ENCODE measurements at regions not wholly inside any gene's neighbourhood (a gene's known extent, or its start where the extent isn't known, plus 50 kb on each side); places are given as distances from the start of the nearest gene placed in this dataset.

DNA sequence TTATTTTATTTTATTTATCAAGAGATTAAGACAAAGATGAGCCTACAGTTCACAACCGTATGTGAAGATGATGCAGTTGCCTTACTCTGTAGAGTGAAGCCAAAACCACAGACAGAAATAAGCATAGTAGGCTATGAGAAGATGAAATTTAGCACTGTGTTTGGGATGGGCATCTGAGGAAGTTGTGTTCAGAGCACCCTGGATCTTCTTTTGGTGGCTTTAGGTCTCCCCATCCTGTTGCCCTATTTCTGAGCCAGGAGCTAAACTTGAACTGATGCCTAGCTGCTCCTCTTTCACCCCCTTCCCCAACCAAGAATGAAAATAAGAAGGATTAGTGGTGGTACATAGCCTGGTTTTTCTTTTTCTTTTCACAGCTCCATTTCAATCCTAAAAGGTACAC, 328.1 kb upstream of the TBL1XR1 start:
- H3K27ac Mint-ChIP-seq = no peak overlapping the region
- TF ChIP-seq CTCF (IDR thresholded peaks at IDR 0.05) = no peak
- peaks cover 45% of the 10 kb centered on the region for H3K9me3 Mint-ChIP-seq
- peaks cover 31% of the 10 kb centered on the region for H3K4me1 Mint-ChIP-seq
- no peak for DNase-seq
- H3K36me3 Mint-ChIP-seq (ENCODE audit: low read depth) = peaks cover 28% of the 10 kb centered on the region
- H3K4me3 Mint-ChIP-seq = no peak overlapping the region
- H3K27me3 Mint-ChIP-seq (ENCODE audit: low read depth, poor library complexity) = no peaks in the 10 kb centered on the region

DNA sequence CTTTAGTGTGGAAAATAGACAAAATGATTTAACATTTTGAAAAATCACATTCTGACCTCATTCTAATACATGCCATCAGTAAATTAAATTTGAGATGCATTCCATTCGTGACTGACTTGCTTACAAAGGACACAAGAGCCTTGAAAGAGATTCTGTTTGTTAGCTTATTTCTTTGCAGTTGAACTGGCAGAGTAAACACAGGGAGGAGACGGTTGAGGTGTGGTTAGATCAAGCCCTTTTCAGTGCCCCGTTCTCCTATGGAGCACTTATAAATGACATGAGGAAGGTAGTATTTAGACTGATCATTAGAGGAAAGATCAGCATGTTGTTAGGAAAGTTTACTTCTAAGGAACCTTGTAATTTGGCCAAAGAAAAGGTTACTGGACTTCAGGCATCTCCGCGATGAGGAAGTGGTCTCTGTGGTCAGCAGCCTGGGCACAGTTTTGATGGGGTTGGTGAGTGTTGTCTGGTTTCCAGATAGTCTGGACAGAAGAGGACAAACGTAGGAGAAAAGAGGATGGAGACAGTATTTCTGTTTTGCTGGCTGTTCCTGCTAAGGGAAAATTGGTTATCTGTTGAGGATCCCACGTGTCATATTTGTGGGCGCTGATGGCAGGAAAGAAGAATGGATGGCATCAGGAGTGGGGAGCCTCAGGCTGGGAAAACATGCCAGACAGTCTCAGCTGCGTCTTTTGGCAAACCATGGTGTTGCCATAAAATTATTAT, 328.9 kb upstream of the TBL1XR1 start:
- no peak for DNase-seq
- peaks cover 28% of the 10 kb centered on the region for H3K36me3 Mint-ChIP-seq (ENCODE audit: low read depth)
- H3K27ac Mint-ChIP-seq = no peak overlapping the region
- no peak overlapping the region for H3K4me3 Mint-ChIP-seq
- H3K4me1 Mint-ChIP-seq = peaks cover 39% of the 10 kb centered on the region
- TF ChIP-seq CTCF (IDR thresholded peaks at IDR 0.05) = no peak
- peaks cover 45% of the 10 kb centered on the region for H3K9me3 Mint-ChIP-seq
- H3K27me3 Mint-ChIP-seq (ENCODE audit: low read depth, poor library complexity) = no peaks in the 10 kb centered on the region

- DNase-seq = no peak
- peaks cover 29% of the 10 kb centered on the region for H3K4me1 Mint-ChIP-seq
Observed at GRCh38 chr3:177527182-177527581, 329.9 kb upstream of the TBL1XR1 start.

DNA sequence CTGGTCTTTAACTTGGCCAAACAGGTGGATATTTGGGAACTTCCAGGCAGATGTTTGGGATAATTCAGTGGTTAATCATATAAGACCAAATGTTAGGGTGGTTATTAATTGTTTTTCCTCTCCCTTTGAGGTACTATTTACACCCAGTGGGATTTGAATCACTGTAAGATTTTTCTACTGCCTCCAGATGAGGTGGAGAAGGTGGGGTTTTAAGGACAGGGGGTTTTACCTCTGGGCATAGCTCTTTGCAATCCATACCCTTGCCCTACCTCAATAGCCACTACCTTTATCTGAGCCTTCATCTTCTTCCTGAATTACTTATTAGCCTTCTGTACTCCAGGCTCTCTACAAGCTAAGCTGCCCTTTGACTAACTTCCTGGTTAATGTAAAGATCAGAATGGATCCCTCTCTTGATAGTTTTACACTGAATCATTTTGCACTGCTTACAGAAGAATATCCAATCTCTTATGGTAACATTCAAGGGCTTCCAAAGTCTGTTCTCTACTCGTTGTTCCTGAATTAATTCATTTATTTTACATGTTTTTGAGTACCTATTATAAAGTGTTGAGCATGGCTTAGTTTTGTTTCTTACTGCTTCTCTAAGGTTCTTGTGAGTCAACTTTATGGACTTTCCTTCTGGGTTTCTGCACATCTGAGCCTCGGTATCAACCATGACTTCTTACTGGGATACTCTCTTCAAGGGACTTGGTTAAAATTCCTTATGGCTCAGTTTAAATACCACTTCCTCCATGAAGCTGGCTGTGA, 331.2 kb upstream of the TBL1XR1 start:
- H3K27me3 Mint-ChIP-seq (ENCODE audit: low read depth, poor library complexity) = no peaks in the 10 kb centered on the region
- H3K36me3 Mint-ChIP-seq (ENCODE audit: low read depth) = peaks cover 28% of the 10 kb centered on the region
- no peak for DNase-seq
- no peak for TF ChIP-seq CTCF (IDR thresholded peaks at IDR 0.05)
- H3K4me3 Mint-ChIP-seq = no peak overlapping the region
- H3K27ac Mint-ChIP-seq = no peak overlapping the region
- peaks cover 45% of the 10 kb centered on the region for H3K9me3 Mint-ChIP-seq
- H3K4me1 Mint-ChIP-seq = peaks cover 28% of the 10 kb centered on the region

More at GRCh38 chr3:177527182-177527581, 329.9 kb upstream of the TBL1XR1 start:
- no peak for TF ChIP-seq CTCF (IDR thresholded peaks at IDR 0.05)
- Mint-ChIP-seq H3K4me3 (no peak overlapping the region), H3K27ac (peak overlapping the region; percentile 80), H3K27me3 (ENCODE audit: low read depth, poor library complexity) (no peaks in the 10 kb centered on the region), H3K36me3 (ENCODE audit: low read depth) (peaks cover 28% of the 10 kb centered on the region), H3K9me3 (peaks cover 45% of the 10 kb centered on the region)

DNA sequence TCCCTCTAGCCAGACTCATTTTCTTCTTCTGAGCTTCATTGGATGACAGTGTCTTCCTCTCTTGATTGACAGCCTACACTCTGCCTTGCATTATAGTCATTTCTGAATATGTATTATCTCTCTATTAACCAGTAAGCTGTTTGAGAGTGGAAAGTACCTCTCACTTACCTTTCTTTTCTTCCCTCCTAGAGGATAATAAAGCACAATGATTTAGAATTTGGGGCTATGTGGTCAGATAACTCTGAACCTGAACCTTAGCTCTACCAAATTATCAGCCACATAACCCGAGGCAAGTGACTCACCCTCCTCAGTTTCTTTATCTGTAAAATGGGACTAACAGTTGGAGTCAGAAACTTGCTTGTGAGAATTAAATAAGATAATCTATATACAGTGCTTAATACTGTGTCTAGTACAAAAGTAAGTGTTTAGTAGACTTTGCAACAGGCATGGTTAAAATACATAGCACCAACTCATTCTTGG, 331.8 kb upstream of the TBL1XR1 start:
- Mint-ChIP-seq H3K36me3 (ENCODE audit: low read depth) (peaks cover 28% of the 10 kb centered on the region), H3K9me3 (peaks cover 43% of the 10 kb centered on the region), H3K27me3 (ENCODE audit: low read depth, poor library complexity) (no peaks in the 10 kb centered on the region), H3K4me3 (no peak overlapping the region), H3K27ac (no peak overlapping the region), H3K4me1 (peaks cover 24% of the 10 kb centered on the region)
- DNase-seq = no peak
- TF ChIP-seq CTCF (IDR thresholded peaks at IDR 0.05) = no peak
